ES-I3 (cell line): ENCODE measurements at regions not wholly inside any gene's neighbourhood (a gene's known extent, or its start where the extent isn't known, plus 50 kb on each side); places are given as distances from the start of the nearest gene placed in this dataset.
A peak's percentile ranks its signal among the peaks of the same experiment; 100 is the strongest.
"Not testable (repeated sequence)": the region's sequence is repeated elsewhere in the genome, so short reads cannot be mapped to it uniquely, and the experiment has no call there.

ENCODE experiments used
- H3K36me3 ChIP-seq: 2 replicates; pipeline ENCODE4 v1.6.1; 2013; ENCODE audit warnings: mild to moderate bottlenecking, low read length, control low read depth, moderate library complexity; ENCODE audit not compliant: insufficient read depth
- H3K4me1 ChIP-seq: 2 replicates; pipeline ENCODE4 v1.6.1; 2013; ENCODE audit warnings: mild to moderate bottlenecking, control low read depth, low read length; ENCODE audit not compliant: insufficient read depth
- H3K9ac ChIP-seq: 2 replicates; pipeline ENCODE4 v1.6.1; 2013; ENCODE audit warnings: low read depth, mild to moderate bottlenecking, low read length, moderate library complexity
- H3K9me3 ChIP-seq: 2 replicates; pipeline ENCODE4 v1.6.1; 2013; ENCODE audit warnings: mild to moderate bottlenecking, low read length, moderate library complexity; ENCODE audit not compliant: control insufficient read depth, insufficient read depth

- Histone ChIP-seq H3K36me3 (no peaks in the 10 kb centered on the region), H3K4me1 (no peaks in the 10 kb centered on the region), H3K9ac (no peak overlapping the region), H3K9me3 (no peaks in the 10 kb centered on the region)
Measured at GRCh38 chr1:67540025-67540732, 110.0 kb upstream of the SERBP1 start.

GRCh38 chr1:67540733-67541125, 110.5 kb upstream of the SERBP1 start:
- H3K9me3 ChIP-seq: no peaks in the 10 kb centered on the region
- H3K36me3 ChIP-seq: no peaks in the 10 kb centered on the region
- H3K9ac ChIP-seq: no peak overlapping the region
- no peaks in the 10 kb centered on the region for H3K4me1 ChIP-seq

- Histone ChIP-seq H3K9me3 (no peaks in the 10 kb centered on the region), H3K36me3 (no peaks in the 10 kb centered on the region), H3K4me1 (no peaks in the 10 kb centered on the region), H3K9ac (no peak overlapping the region)
Measured at GRCh38 chr1:67542747-67543146, 112.5 kb upstream of the SERBP1 start.

- Histone ChIP-seq H3K4me1 (no peaks in the 10 kb centered on the region), H3K9me3 (no peaks in the 10 kb centered on the region), H3K9ac (no peak overlapping the region), H3K36me3 (no peaks in the 10 kb centered on the region)
Measured at GRCh38 chr1:67544921-67545320, 114.7 kb upstream of the SERBP1 start.

GRCh38 chr1:67545364-67545763, 115.2 kb upstream of the SERBP1 start:
- Histone ChIP-seq H3K36me3 (no peaks in the 10 kb centered on the region), H3K4me1 (no peaks in the 10 kb centered on the region), H3K9me3 (no peaks in the 10 kb centered on the region), H3K9ac (no peak overlapping the region)

- Histone ChIP-seq H3K4me1 (peaks cover 9% of the 10 kb centered on the region; the same call in 1 of the 2 replicates), H3K9me3 (no peaks in the 10 kb centered on the region), H3K36me3 (no peaks in the 10 kb centered on the region), H3K9ac (no peak overlapping the region)
Measured at GRCh38 chr1:67551375-67551774, 121.2 kb upstream of the SERBP1 start.

GRCh38 chr1:67552336-67552759, 122.1 kb upstream of the SERBP1 start:
- Histone ChIP-seq H3K4me1 (peaks cover 9% of the 10 kb centered on the region; the same call in 1 of the 2 replicates), H3K9me3 (no peaks in the 10 kb centered on the region)

GRCh38 chr1:67554204-67554603, 124.0 kb upstream of the SERBP1 start:
- not testable (repeated sequence) for H3K36me3 ChIP-seq, H3K9ac ChIP-seq
- peaks cover 14% of the 10 kb centered on the region; the same call in 1 of the 2 replicates for H3K4me1 ChIP-seq

More at GRCh38 chr1:67552336-67552759, 122.1 kb upstream of the SERBP1 start:
- Histone ChIP-seq H3K36me3 (no peaks in the 10 kb centered on the region), H3K9ac (no peak overlapping the region)

GRCh38 chr1:67555461-67556296, 125.5 kb upstream of the SERBP1 start:
- H3K4me1 ChIP-seq: peaks cover 18% of the 10 kb centered on the region; the same call in 1 of the 2 replicates
- H3K9me3 ChIP-seq: no peaks in the 10 kb centered on the region
- H3K36me3 ChIP-seq: no peaks in the 10 kb centered on the region
- no peak overlapping the region for H3K9ac ChIP-seq

More at GRCh38 chr1:67554204-67554603, 124.0 kb upstream of the SERBP1 start:
- H3K9me3 ChIP-seq: not testable (repeated sequence)

- H3K9me3 ChIP-seq: no peaks in the 10 kb centered on the region
- H3K36me3 ChIP-seq: no peaks in the 10 kb centered on the region
- H3K4me1 ChIP-seq: peaks cover 18% of the 10 kb centered on the region; the same call in 1 of the 2 replicates
- H3K9ac ChIP-seq: no peak overlapping the region
Measured at GRCh38 chr1:67556297-67556900, 126.2 kb upstream of the SERBP1 start.

- Histone ChIP-seq H3K36me3 (no peaks in the 10 kb centered on the region), H3K4me1 (peaks cover 18% of the 10 kb centered on the region; the same call in 1 of the 2 replicates), H3K9me3 (no peaks in the 10 kb centered on the region), H3K9ac (no peak overlapping the region)
Measured at GRCh38 chr1:67557696-67558448, 127.1 kb upstream of the GADD45A start.

GRCh38 chr1:67558449-67559193, 126.4 kb upstream of the GADD45A start:
- Histone ChIP-seq H3K9ac (no peak overlapping the region), H3K4me1 (peaks cover 18% of the 10 kb centered on the region; the same call in 1 of the 2 replicates), H3K36me3 (no peaks in the 10 kb centered on the region), H3K9me3 (no peaks in the 10 kb centered on the region)

GRCh38 chr1:67559222-67559700, 125.7 kb upstream of the GADD45A start:
- H3K9ac ChIP-seq: peak overlapping the region; percentile 17; the same call in 1 of the 2 replicates
- H3K4me1 ChIP-seq: peaks cover 18% of the 10 kb centered on the region; the same call in 1 of the 2 replicates
- H3K9me3 ChIP-seq: peaks cover 1% of the 10 kb centered on the region; the same call in 1 of the 2 replicates
- H3K36me3 ChIP-seq: no peaks in the 10 kb centered on the region
